PC-9 (cell line): ENCODE measurements at regions not wholly inside any gene's neighbourhood (a gene's known extent, or its start where the extent isn't known, plus 50 kb on each side); places are given as distances from the start of the nearest gene placed in this dataset.

Experiments
- BruUV-seq: library from RNA; stranded (reverse); fragments of 400-500 nt; replicated peaks from 2 replicates; lab custom pipeline; 2021; lab: Mats Ljungman, UMichigan
- CTCF ChIA-PET: fragments of 300-600 bp; sonication (Branson Sonifier 250); formaldehyde crosslinking; loops from one replicate; lab custom pipeline; 2022; ENCODE audit warnings: antibody characterized with exemption; lab: Charles Lee
- POLR2A ChIA-PET: fragments of 300-600 bp; sonication (Branson Sonifier 250); formaldehyde crosslinking; loops from one replicate; lab custom pipeline; 2022; ENCODE audit warnings: antibody characterized with exemption; ENCODE audit not compliant: unreplicated experiment; lab: Charles Lee
- DNase-seq, 2 experiments: peaks; one replicate each; pipeline versions ENCODE4 v3.0.0 to v3.0.0-alpha.2; 2015 to 2022; ENCODE audit warnings: mixed read lengths in 1 of 2
- H2AFZ ChIP-seq: fragments of 200-600 bp; sonication (generic); 2 replicates; pipeline ENCODE4 v1.8.1; 2017; ENCODE audit warnings: antibody characterized with exemption
- H3F3A ChIP-seq: fragments of 200-600 bp; sonication (generic); 2 replicates; pipeline ENCODE4 v1.8.1; 2017; ENCODE audit warnings: antibody characterized with exemption, mild to moderate bottlenecking, low read depth; ENCODE audit not compliant: insufficient read depth
- H3K27ac ChIP-seq: fragments of 200-600 bp; sonication (generic); 2 replicates; pipeline ENCODE4 v1.6.1; 2016; ENCODE audit warnings: mixed run types
- H3K27me3 ChIP-seq: fragments of 200-600 bp; sonication (generic); 2 replicates; pipeline ENCODE4 v1.6.1; 2016; ENCODE audit warnings: low read depth, mixed run types; ENCODE audit not compliant: insufficient read depth
- H3K36me3 ChIP-seq: fragments of 200-600 bp; sonication (generic); 2 replicates; pipeline ENCODE4 v1.6.1; 2016; ENCODE audit warnings: low read depth, mixed run types
- H3K4me1 ChIP-seq: fragments of 200-600 bp; sonication (generic); replicated peaks from 2 replicates; pipeline ENCODE4 v1.6.1; 2016; ENCODE audit warnings: mixed run types; ENCODE audit not compliant: insufficient read depth
- H3K4me2 ChIP-seq: fragments of 200-600 bp; sonication (generic); 2 replicates; pipeline ENCODE4 v1.6.1; 2017; ENCODE audit warnings: mixed run types
- H3K4me3 ChIP-seq: fragments of 200-600 bp; sonication (generic); 2 replicates; pipeline ENCODE4 v1.6.1; 2016; ENCODE audit warnings: mixed run types
- H3K79me2 ChIP-seq: fragments of 200-600 bp; sonication (generic); 2 replicates; pipeline ENCODE4 v1.6.1; 2017; ENCODE audit warnings: low read depth, mixed run types
- H3K9me2 ChIP-seq: fragments of 200-600 bp; sonication (generic); 2 replicates; pipeline ENCODE4 v1.8.1; 2017; ENCODE audit warnings: mild to moderate bottlenecking; ENCODE audit not compliant: insufficient read depth
- H3K9me3 ChIP-seq: fragments of 200-600 bp; sonication (generic); 2 replicates; pipeline ENCODE4 v1.8.1; 2016; ENCODE audit warnings: low read depth; ENCODE audit not compliant: insufficient read depth
- H4K20me1 ChIP-seq: fragments of 200-600 bp; sonication (generic); 2 replicates; pipeline ENCODE4 v1.8.1; 2017; ENCODE audit not compliant: insufficient read depth
- CTCF ChIP-seq: fragments of 200-600 bp; sonication (generic); conservative IDR thresholded peaks from 2 replicates; pipeline ENCODE4 v1.6.1; 2017; ENCODE audit warnings: mixed run types, antibody characterized with exemption, mild to moderate bottlenecking, moderate library complexity
- EZH2 ChIP-seq: fragments of 200-600 bp; sonication (generic); IDR thresholded peaks from 2 replicates; pipeline ENCODE4 v1.8.0; 2017; ENCODE audit warnings: antibody characterized with exemption, low read depth
- intact Hi-C: fragments of 100-400 bp; cut with micrococcal nuclease; formaldehyde crosslinking; loops from one replicate; pipeline ENCODE4 v1.10.0; 2022; ENCODE audit not compliant: unreplicated experiment

- intact Hi-C loops: no loop called here
- no peaks in the 10 kb centered on the region for H3K36me3 ChIP-seq
- H3F3A ChIP-seq: no peaks in the 10 kb centered on the region
- H3K4me3 ChIP-seq: no peak overlapping the region
- no peak for DNase-seq
- no peaks in the 10 kb centered on the region for H4K20me1 ChIP-seq
- H2AFZ ChIP-seq: no peak overlapping the region
- TF ChIP-seq EZH2 (no peak), CTCF (no peak)
- H3K4me2 ChIP-seq: no peak overlapping the region
- H3K27me3 ChIP-seq: no peaks in the 10 kb centered on the region
- ChIA-PET POLR2A (no interaction called here), CTCF (no interaction called here)
- H3K27ac ChIP-seq: no peak overlapping the region
- H3K79me2 ChIP-seq: no peaks in the 10 kb centered on the region
- no peaks in the 10 kb centered on the region for H3K4me1 ChIP-seq
- no peaks in the 10 kb centered on the region for H3K9me2 ChIP-seq
- BruUV-seq: no TSS peak
- H3K9me3 ChIP-seq: no peaks in the 10 kb centered on the region
Measured at GRCh38 chr13:65453982-65454381, 1776.2 kb downstream of the PCDH9 start.

GRCh38 chr13:65445340-65445739 lies 1784.8 kb downstream of the PCDH9 start:
- Histone ChIP-seq H3K9me3 (no peaks in the 10 kb centered on the region), H3K4me2 (no peak overlapping the region), H3K27ac (no peak overlapping the region), H2AFZ (no peak overlapping the region), H3K4me3 (no peak overlapping the region), H4K20me1 (no peaks in the 10 kb centered on the region), H3K4me1 (no peaks in the 10 kb centered on the region), H3K27me3 (no peaks in the 10 kb centered on the region), H3K9me2 (no peaks in the 10 kb centered on the region), H3K36me3 (no peaks in the 10 kb centered on the region), H3K79me2 (no peaks in the 10 kb centered on the region), H3F3A (no peaks in the 10 kb centered on the region)
- intact Hi-C loops: no loop called here
- CTCF ChIA-PET: no interaction called here
- DNase-seq: no peak
- no TSS peak for BruUV-seq
- POLR2A ChIA-PET: no interaction called here
- TF ChIP-seq EZH2 (no peak), CTCF (no peak)

- Histone ChIP-seq H3K9me3 (no peaks in the 10 kb centered on the region), H2AFZ (no peak overlapping the region), H3K27me3 (no peaks in the 10 kb centered on the region), H3K36me3 (no peaks in the 10 kb centered on the region), H3K4me1 (no peaks in the 10 kb centered on the region), H3K4me3 (no peak overlapping the region), H3K4me2 (no peak overlapping the region), H3K79me2 (no peaks in the 10 kb centered on the region), H3K27ac (no peak overlapping the region), H3K9me2 (no peaks in the 10 kb centered on the region), H4K20me1 (no peaks in the 10 kb centered on the region), H3F3A (no peaks in the 10 kb centered on the region)
- TF ChIP-seq CTCF (no peak), EZH2 (no peak)
- DNase-seq: no peak
- BruUV-seq: no TSS peak
- ChIA-PET POLR2A (no interaction called here), CTCF (no interaction called here)
- intact Hi-C loops: no loop called here
Measured at GRCh38 chr13:65435590-65435989, 1794.5 kb downstream of the PCDH9 start.
